Activated CD4-positive, alpha-beta memory T cell treated with anti-CD3 and anti-CD28 coated beads for 36 hours (primary cell): ENCODE measurements at regions not wholly inside any gene's neighbourhood (a gene's known extent, or its start where the extent isn't known, plus 50 kb on each side); places are given as distances from the start of the nearest gene placed in this dataset.
A peak's percentile ranks its signal among the peaks of the same experiment; 100 is the strongest.

Source experiments
- CTCF ChIA-PET: fragments of 350-600 bp; sonication (Branson Sonifier 250); formaldehyde crosslinking; loops from one replicate; lab custom pipeline; 2021; ENCODE audit warnings: antibody characterized with exemption, inconsistent platforms; lab: Charles Lee
- POLR2A ChIA-PET: fragments of 350-600 bp; sonication (Branson Sonifier 250); formaldehyde crosslinking; loops from one replicate; lab custom pipeline; 2021; ENCODE audit warnings: antibody characterized with exemption; lab: Charles Lee
- DNase-seq: peaks from one replicate; pipeline ENCODE4 v3.0.0-alpha.2; 2020
- H3K27ac Mint-ChIP-seq: one replicate; pipeline ENCODE4 v1.8.0; 2021; ENCODE audit warnings: mixed read lengths
- H3K27me3 Mint-ChIP-seq: one replicate; pipeline ENCODE4 v1.8.0; 2021; ENCODE audit warnings: mixed read lengths
- H3K36me3 Mint-ChIP-seq: one replicate; pipeline ENCODE4 v1.8.0; 2021; ENCODE audit warnings: mixed read lengths
- H3K4me1 Mint-ChIP-seq: one replicate; pipeline ENCODE4 v1.8.0; 2021; ENCODE audit warnings: low read depth, mixed read lengths
- H3K4me3 Mint-ChIP-seq: one replicate; pipeline ENCODE4 v1.8.0; 2021; ENCODE audit warnings: mild to moderate bottlenecking, mixed read lengths
- H3K9me3 Mint-ChIP-seq: one replicate; pipeline ENCODE4 v1.8.0; 2021; ENCODE audit warnings: mixed read lengths
- intact Hi-C: fragments of 100-400 bp; cut with micrococcal nuclease; formaldehyde crosslinking; loops from one replicate; pipeline ENCODE4 v1.15.1; 2023

- DNase-seq: peak; percentile 81
- Mint-ChIP-seq H3K27me3 (peaks cover 6% of the 10 kb centered on the region), H3K4me1 (peaks cover 62% of the 10 kb centered on the region), H3K27ac (peak overlapping the region; percentile 16), H3K4me3 (no peak overlapping the region), H3K36me3 (no peaks in the 10 kb centered on the region), H3K9me3 (no peaks in the 10 kb centered on the region)
- CTCF ChIA-PET: no interaction called here
- POLR2A ChIA-PET: interaction anchor here (0.6 kb wide), 1 partner anchor 229 kb away, joined by 3 read pairs; no protein-coding TSS in a partner anchor
- intact Hi-C loops: loop anchor here (2.0 to 10.0 kb wide), 9 partner anchors 33 to 459 kb away; no protein-coding TSS in a partner anchor
Measured at GRCh38 chr2:8303322-8303832, 378.5 kb upstream of the ID2 start.

GRCh38 chr2:8304821-8305766, 376.8 kb upstream of the ID2 start:
- no peak for DNase-seq
- ChIA-PET CTCF (no interaction called here), POLR2A (no interaction called here)
- H3K27ac Mint-ChIP-seq: no peak overlapping the region
- intact Hi-C loops: loop anchor here (5.0 to 10.0 kb wide), 3 partner anchors 148 to 460 kb away; no protein-coding TSS in a partner anchor
- H3K9me3 Mint-ChIP-seq: no peaks in the 10 kb centered on the region
- H3K27me3 Mint-ChIP-seq: peaks cover 6% of the 10 kb centered on the region
- no peaks in the 10 kb centered on the region for H3K36me3 Mint-ChIP-seq
- peaks cover 71% of the 10 kb centered on the region for H3K4me1 Mint-ChIP-seq
- H3K4me3 Mint-ChIP-seq: no peak overlapping the region

- no peaks in the 10 kb centered on the region for H3K36me3 Mint-ChIP-seq
Measured at GRCh38 chr2:8306530-8307351, 375.1 kb upstream of the ID2 start.

GRCh38 chr2:8307606-8308180, 374.2 kb upstream of the ID2 start:
- intact Hi-C loops: loop anchor here (10.0 kb wide), 1 partner anchor 463 kb away; no protein-coding TSS in a partner anchor
- ChIA-PET POLR2A (interaction anchor here (0.7 kb wide), 1 partner anchor 30 kb away, joined by 3 read pairs; no protein-coding TSS in a partner anchor), CTCF (no interaction called here)
- Mint-ChIP-seq H3K9me3 (no peaks in the 10 kb centered on the region), H3K4me3 (no peak overlapping the region), H3K36me3 (no peaks in the 10 kb centered on the region), H3K27me3 (peaks cover 4% of the 10 kb centered on the region), H3K4me1 (peaks cover 69% of the 10 kb centered on the region), H3K27ac (no peak overlapping the region)
- no peak for DNase-seq

More at GRCh38 chr2:8306530-8307351, 375.1 kb upstream of the ID2 start:
- H3K4me3 Mint-ChIP-seq: no peak overlapping the region
- CTCF ChIA-PET: interaction anchor here (0.6 kb wide), 1 partner anchor 107 kb away, joined by 3 read pairs; no protein-coding TSS in a partner anchor
- H3K4me1 Mint-ChIP-seq: peaks cover 69% of the 10 kb centered on the region
- intact Hi-C loops: loop anchor here (10.0 kb wide), 1 partner anchor 462 kb away; no protein-coding TSS in a partner anchor
- H3K27ac Mint-ChIP-seq: peak overlapping the region; percentile 10
- POLR2A ChIA-PET: interaction anchor here (0.7 to 1.1 kb wide), 3 partner anchors 9 to 208 kb away, joined by 3 to 4 read pairs (median 4); no protein-coding TSS in a partner anchor
- peak; percentile 52 for DNase-seq
- H3K27me3 Mint-ChIP-seq: peaks cover 4% of the 10 kb centered on the region
- no peaks in the 10 kb centered on the region for H3K9me3 Mint-ChIP-seq

- Mint-ChIP-seq H3K27me3 (peaks cover 2% of the 10 kb centered on the region), H3K9me3 (no peaks in the 10 kb centered on the region), H3K27ac (no peak overlapping the region), H3K4me1 (peaks cover 68% of the 10 kb centered on the region), H3K4me3 (no peak overlapping the region), H3K36me3 (no peaks in the 10 kb centered on the region)
- no peak for DNase-seq
- POLR2A ChIA-PET: no interaction called here
- intact Hi-C loops: loop anchor here (10.0 kb wide), 1 partner anchor 464 kb away; no protein-coding TSS in a partner anchor
- CTCF ChIA-PET: no interaction called here
Measured at GRCh38 chr2:8309131-8309530, 372.7 kb upstream of the ID2 start.

- no peaks in the 10 kb centered on the region for H3K27me3 Mint-ChIP-seq
- H3K9me3 Mint-ChIP-seq: no peaks in the 10 kb centered on the region
- H3K27ac Mint-ChIP-seq: peak overlapping the region; percentile 56
- CTCF ChIA-PET: interaction anchor here (1.5 kb wide), 1 partner anchor 234 kb away, joined by 3 read pairs; no protein-coding TSS in a partner anchor
- H3K36me3 Mint-ChIP-seq: no peaks in the 10 kb centered on the region
- no peak overlapping the region for H3K4me3 Mint-ChIP-seq
- peaks cover 61% of the 10 kb centered on the region for H3K4me1 Mint-ChIP-seq
- POLR2A ChIA-PET: interaction anchor here (1.0 kb wide), 1 partner anchor 25 kb away, joined by 3 read pairs; no protein-coding TSS in a partner anchor
- intact Hi-C loops: no loop called here
- DNase-seq: peak; percentile 83
Measured at GRCh38 chr2:8310557-8311455, 371.1 kb upstream of the ID2 start.

GRCh38 chr2:8312221-8312620, 369.6 kb upstream of the ID2 start:
- no peak for DNase-seq

GRCh38 chr2:8312861-8313830, 368.7 kb upstream of the ID2 start:
- ChIA-PET CTCF (no interaction called here), POLR2A (no interaction called here)
- intact Hi-C loops: no loop called here
- Mint-ChIP-seq H3K9me3 (no peaks in the 10 kb centered on the region), H3K4me1 (peaks cover 50% of the 10 kb centered on the region), H3K4me3 (no peak overlapping the region), H3K36me3 (no peaks in the 10 kb centered on the region), H3K27me3 (no peaks in the 10 kb centered on the region), H3K27ac (peak overlapping the region; percentile 18)
- no peak for DNase-seq

More at GRCh38 chr2:8312221-8312620, 369.6 kb upstream of the ID2 start:
- H3K4me1 Mint-ChIP-seq: peaks cover 51% of the 10 kb centered on the region
- ChIA-PET POLR2A (no interaction called here), CTCF (no interaction called here)
- H3K9me3 Mint-ChIP-seq: no peaks in the 10 kb centered on the region
- peak overlapping the region; percentile 19 for H3K27ac Mint-ChIP-seq
- intact Hi-C loops: no loop called here
- no peaks in the 10 kb centered on the region for H3K27me3 Mint-ChIP-seq
- H3K4me3 Mint-ChIP-seq: no peak overlapping the region
- H3K36me3 Mint-ChIP-seq: no peaks in the 10 kb centered on the region

- ChIA-PET POLR2A (no interaction called here), CTCF (no interaction called here)
- H3K9me3 Mint-ChIP-seq: no peaks in the 10 kb centered on the region
- intact Hi-C loops: no loop called here
- no peak overlapping the region for H3K27ac Mint-ChIP-seq
- no peak for DNase-seq
- H3K4me3 Mint-ChIP-seq: no peak overlapping the region
- H3K4me1 Mint-ChIP-seq: peaks cover 52% of the 10 kb centered on the region
- H3K36me3 Mint-ChIP-seq: no peaks in the 10 kb centered on the region
- no peaks in the 10 kb centered on the region for H3K27me3 Mint-ChIP-seq
Measured at GRCh38 chr2:8314063-8314462, 367.8 kb upstream of the ID2 start.
